Cardiac muscle cell (in vitro differentiated cells and primary cell): ENCODE measurements at regions not wholly inside any gene's neighbourhood (a gene's known extent, or its start where the extent isn't known, plus 50 kb on each side); places are given as distances from the start of the nearest gene placed in this dataset.
"Not testable (repeated sequence)": the region's sequence is repeated elsewhere in the genome, so short reads cannot be mapped to it uniquely, and the experiment has no call there.

Source experiments
- DNase-seq, 2 donors: peaks; one replicate each; pipeline versions ENCODE4 v3.0.0 to v3.0.0-alpha.2; 2010 to 2017; ENCODE audit warnings: low read depth in 1 of 2, low spot score in 1 of 2
- H3K27ac ChIP-seq: fragments of 200-600 bp; sonication (generic); 2 replicates; pipeline ENCODE4 v1.5.1; 2016
- H3K27me3 ChIP-seq: fragments of 200-600 bp; sonication (generic); 2 replicates; pipeline ENCODE4 v1.6.0; 2016; ENCODE audit warnings: control low read depth
- H3K36me3 ChIP-seq: fragments of 200-600 bp; sonication (generic); 2 replicates; pipeline ENCODE4 v1.5.1; 2016; ENCODE audit warnings: control low read depth
- H3K4me1 ChIP-seq: fragments of 200-600 bp; sonication (generic); 2 replicates; pipeline ENCODE4 v1.8.1; 2017; ENCODE audit warnings: low read depth, mild to moderate bottlenecking, mixed run types
- H3K4me3 ChIP-seq: fragments of 200-600 bp; sonication (generic); 2 replicates; pipeline ENCODE4 v1.5.1; 2016; ENCODE audit warnings: mild to moderate bottlenecking
- H3K9me3 ChIP-seq: fragments of 200-600 bp; sonication (generic); 2 replicates; pipeline ENCODE4 v1.5.1; 2017; ENCODE audit warnings: low read depth, mild to moderate bottlenecking, control low read depth
- TF ChIP-seq, protein P1 (sequence below): IDR thresholded peaks from 2 replicates; pipeline ENCODE4 v1.5.1; 2012; ENCODE audit warnings: low read depth, mild to moderate bottlenecking, low read length

DNA sequence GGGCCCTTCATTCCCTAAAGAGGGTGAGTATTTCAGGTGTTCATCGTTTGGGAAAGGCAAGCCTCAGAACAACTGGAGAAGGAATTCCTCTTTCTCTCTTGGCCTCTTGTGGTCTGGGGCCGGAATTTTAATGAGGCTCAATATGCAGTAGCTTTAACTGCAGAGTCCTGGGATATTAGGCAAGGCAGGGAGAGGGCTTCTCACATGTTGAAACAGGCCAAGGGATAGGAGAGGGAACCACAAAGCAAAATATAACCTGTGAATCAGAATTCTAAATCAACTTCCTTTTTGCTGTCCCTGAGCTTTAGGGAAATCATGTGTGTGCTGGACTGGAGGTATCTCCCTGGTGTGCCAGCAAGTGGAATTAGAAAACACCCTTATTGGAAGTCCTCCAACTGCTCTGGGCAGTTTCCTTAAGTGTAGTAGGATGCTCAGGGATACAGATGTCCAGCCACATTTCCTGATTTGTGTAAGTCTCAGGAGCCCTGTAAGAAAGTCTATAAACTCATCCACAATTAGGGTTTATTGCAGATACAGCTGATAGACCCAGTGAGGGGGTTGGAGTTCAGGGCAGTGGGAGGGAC is 215.8 kb upstream of the ZRANB2 start:
- peak in 1 of 2 donors; percentile 6 for DNase-seq
- TF ChIP-seq, protein P1, sequence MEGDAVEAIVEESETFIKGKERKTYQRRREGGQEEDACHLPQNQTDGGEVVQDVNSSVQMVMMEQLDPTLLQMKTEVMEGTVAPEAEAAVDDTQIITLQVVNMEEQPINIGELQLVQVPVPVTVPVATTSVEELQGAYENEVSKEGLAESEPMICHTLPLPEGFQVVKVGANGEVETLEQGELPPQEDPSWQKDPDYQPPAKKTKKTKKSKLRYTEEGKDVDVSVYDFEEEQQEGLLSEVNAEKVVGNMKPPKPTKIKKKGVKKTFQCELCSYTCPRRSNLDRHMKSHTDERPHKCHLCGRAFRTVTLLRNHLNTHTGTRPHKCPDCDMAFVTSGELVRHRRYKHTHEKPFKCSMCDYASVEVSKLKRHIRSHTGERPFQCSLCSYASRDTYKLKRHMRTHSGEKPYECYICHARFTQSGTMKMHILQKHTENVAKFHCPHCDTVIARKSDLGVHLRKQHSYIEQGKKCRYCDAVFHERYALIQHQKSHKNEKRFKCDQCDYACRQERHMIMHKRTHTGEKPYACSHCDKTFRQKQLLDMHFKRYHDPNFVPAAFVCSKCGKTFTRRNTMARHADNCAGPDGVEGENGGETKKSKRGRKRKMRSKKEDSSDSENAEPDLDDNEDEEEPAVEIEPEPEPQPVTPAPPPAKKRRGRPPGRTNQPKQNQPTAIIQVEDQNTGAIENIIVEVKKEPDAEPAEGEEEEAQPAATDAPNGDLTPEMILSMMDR, result no peak
- Histone ChIP-seq H3K4me1 (no peaks in the 10 kb centered on the region), H3K4me3 (no peak overlapping the region), H3K36me3 (no peaks in the 10 kb centered on the region), H3K27me3 (no peaks in the 10 kb centered on the region), H3K27ac (no peak overlapping the region), H3K9me3 (no peaks in the 10 kb centered on the region)

DNA sequence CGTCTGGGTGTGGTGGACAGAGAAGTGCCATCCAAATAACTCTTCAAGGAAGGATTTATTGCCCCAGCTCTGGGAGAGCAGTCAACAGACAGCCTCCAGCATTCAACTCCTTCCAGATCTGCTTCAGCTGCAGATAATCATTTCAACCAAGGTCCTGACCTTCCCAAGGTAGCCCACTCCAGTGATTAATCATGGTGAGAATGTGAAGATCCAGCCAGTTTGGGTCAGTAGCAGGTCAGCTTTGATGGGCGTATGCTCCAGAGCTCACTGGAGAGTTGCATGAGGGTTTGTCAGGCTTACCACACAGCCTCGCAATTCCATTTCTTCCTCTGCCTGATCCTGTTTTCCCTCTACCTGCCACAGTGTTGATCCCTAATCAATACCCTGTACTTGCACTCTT is 214.5 kb upstream of the ZRANB2 start:
- Histone ChIP-seq H3K27me3 (no peaks in the 10 kb centered on the region), H3K36me3 (no peaks in the 10 kb centered on the region), H3K4me3 (no peak overlapping the region), H3K9me3 (no peaks in the 10 kb centered on the region), H3K27ac (no peak overlapping the region), H3K4me1 (no peaks in the 10 kb centered on the region)
- DNase-seq, result no peak
- TF ChIP-seq, protein P1, result no peak

DNA sequence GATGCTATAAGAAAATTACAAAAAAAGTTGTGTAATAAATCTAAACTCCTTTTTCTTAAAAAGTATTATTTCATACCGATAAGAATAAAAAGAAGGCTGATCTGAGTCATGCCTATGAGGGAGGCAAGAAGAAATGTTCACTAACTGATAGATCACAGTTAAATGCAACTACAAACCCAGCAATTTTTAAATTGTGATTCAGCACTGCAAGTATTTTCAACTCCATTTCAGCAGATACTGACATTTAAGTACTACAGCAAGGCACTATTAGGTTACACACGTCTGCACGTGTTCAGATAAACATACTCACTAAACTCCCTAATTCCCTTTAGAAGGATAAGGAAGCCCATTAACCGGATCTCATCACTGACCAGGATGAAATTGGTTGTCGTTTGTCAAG is 213.3 kb upstream of the ZRANB2 start:
- no peaks in the 10 kb centered on the region for H3K36me3 ChIP-seq
- no peak overlapping the region for H3K4me3 ChIP-seq
- H3K9me3 ChIP-seq, result no peaks in the 10 kb centered on the region
- TF ChIP-seq, protein P1, result no peak
- no peak overlapping the region for H3K27ac ChIP-seq
- H3K27me3 ChIP-seq, result no peaks in the 10 kb centered on the region
- peak in 1 of 2 donors; percentile 29 for DNase-seq
- H3K4me1 ChIP-seq, result no peaks in the 10 kb centered on the region

DNA sequence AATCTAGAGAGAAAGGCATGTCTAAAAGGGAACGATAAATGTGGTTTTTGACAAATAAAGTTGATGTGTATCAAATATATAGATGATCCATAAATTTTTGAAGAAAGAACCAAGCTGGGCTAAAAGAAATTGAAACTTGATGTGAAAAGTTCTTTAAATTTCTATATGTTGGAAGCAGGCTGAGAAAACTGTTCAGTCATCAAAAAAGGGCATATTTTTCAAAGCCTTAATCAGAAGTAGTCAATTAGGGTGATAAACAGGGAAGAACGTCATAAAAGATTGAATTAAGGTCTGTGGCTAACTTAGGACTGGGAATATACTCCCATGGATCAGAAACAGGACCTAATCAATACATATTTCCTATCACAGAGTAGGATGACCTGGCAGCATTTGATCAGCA is 211.4 kb upstream of the ZRANB2 start:
- no peak for DNase-seq
- Histone ChIP-seq H3K9me3 (no peaks in the 10 kb centered on the region), H3K27me3 (no peaks in the 10 kb centered on the region), H3K36me3 (no peaks in the 10 kb centered on the region), H3K27ac (no peak overlapping the region), H3K4me3 (no peak overlapping the region), H3K4me1 (no peaks in the 10 kb centered on the region)
- TF ChIP-seq, protein P1, result no peak

DNA sequence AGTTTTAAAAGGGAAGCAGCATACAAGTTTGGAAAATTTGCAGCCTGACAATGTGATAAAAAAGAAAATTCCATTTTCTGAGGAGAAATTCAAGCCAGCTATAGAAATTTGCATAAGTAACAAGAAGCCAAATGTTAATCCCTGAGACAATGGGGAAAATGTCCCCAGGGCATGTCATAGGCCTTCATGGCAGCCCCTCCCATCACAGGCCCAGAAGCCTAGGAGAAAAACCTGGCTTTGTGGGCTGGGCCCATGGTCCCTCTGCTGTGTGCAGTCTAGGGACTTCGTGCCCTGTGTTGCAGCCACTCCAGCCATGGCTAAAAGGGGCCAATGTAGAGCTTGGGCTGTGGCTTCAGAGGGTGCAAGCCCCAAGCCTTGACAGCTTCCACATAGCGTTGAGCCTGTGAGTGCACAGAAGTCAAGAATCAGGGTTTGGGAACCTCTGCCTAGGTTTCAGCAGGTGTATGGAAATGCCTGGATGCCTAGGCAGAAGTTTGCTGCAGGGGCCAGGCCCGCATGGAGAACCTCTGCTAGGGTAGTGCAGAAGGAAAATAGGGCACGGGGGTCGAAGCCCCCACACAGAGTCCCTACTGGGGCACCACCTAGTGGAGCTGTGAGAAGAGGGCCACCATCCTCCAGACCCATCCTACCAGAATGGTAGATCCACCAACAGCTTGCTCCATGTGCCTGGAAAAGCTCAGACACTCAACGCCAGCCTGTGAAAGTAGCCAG is 209.8 kb upstream of the ZRANB2 start:
- H3K36me3 ChIP-seq, H3K4me1 ChIP-seq, H3K4me3 ChIP-seq, H3K9me3 ChIP-seq, DNase-seq, H3K27me3 ChIP-seq, H3K27ac ChIP-seq: not testable (repeated sequence)

DNA sequence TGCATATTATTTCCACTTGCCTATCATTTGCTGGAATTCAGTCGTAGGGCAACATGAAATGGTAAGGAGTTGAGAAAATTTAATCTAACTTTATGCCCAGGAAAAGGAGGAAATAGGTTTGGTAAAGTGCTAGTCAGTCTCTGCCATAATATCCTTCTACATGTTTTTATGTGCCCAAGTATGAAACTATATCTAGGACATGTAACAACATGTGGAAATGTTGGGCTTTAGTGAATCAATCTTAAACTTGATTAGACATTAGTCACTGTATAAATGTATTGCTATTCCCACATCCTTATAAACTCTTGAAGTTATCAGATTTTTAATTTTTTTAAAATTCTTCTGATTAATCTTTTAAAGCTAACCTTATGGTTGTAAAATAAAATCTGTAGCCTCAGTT is 204.7 kb upstream of the ZRANB2 start:
- no peak for DNase-seq
- Histone ChIP-seq H3K4me3 (no peak overlapping the region), H3K9me3 (no peaks in the 10 kb centered on the region), H3K27me3 (no peaks in the 10 kb centered on the region), H3K27ac (no peak overlapping the region), H3K36me3 (no peaks in the 10 kb centered on the region), H3K4me1 (no peaks in the 10 kb centered on the region)
- TF ChIP-seq, protein P1, result no peak
